ENCODE measurements at regions not wholly inside any gene's neighbourhood (a gene's known extent, or its start where the extent isn't known, plus 50 kb on each side); places are given as distances from the start of the nearest gene placed in this dataset.
"Not testable (repeated sequence)": the region's sequence is repeated elsewhere in the genome, so short reads cannot be mapped to it uniquely, and the experiment has no call there.

GRCh38 chr5:44089424-44090144 is 299.6 kb downstream of the FGF10 start:
- no peaks in the 10 kb centered on the region for H3K4me1 ChIP-seq (ENCODE audit: control insufficient read depth in 1 of 2, insufficient read depth in 2 of 2, low read length in 2 of 2)
- DNase-seq, result no peak
- WGBS (ENCODE audit: insufficient coverage), result no CpG with 5 or more reads among the region's 1 CpG
- intact Hi-C loops (cut with micrococcal nuclease), result no loop called here
- H3K9ac ChIP-seq (ENCODE audit: insufficient read depth, low read length, poor library complexity, severe bottlenecking), result no peak overlapping the region
- Mint-ChIP-seq H3K36me3 (no peaks in the 10 kb centered on the region), H3K9me3 (peaks cover 0 to 3% (median 0%) of the 10 kb centered on the region in 7 donors), H3K27ac (no peak overlapping the region), H3K4me3 (no peak overlapping the region), H3K4me1 (no peaks in the 10 kb centered on the region), H3K27me3 (ENCODE audit: low read depth in 3 of 3) (peaks cover 0 to 1% (median 0%) of the 10 kb centered on the region in 3 donors)
- no peak overlapping the region for H3K4me2 ChIP-seq (replicated peaks; ENCODE audit: extremely low read depth, low read length, poor library complexity, severe bottlenecking)
- no peaks in the 10 kb centered on the region for H3K27me3 ChIP-seq (ENCODE audit: control insufficient read depth in 2 of 2, insufficient read depth in 2 of 2, low read length in 2 of 2)
- TF ChIP-seq CTCF (IDR thresholded peaks at IDR 0.05), result no peak
- H3K4me3 ChIP-seq (replicated peaks in 1 of 3; ENCODE audit: low read depth in 2 of 3, low read length in 3 of 3), result no peak overlapping the region
- H3K36me3 ChIP-seq (replicated peaks in 1 of 2; ENCODE audit: control insufficient read depth in 1 of 2, insufficient read depth in 2 of 2, low read length in 2 of 2), result no peaks in the 10 kb centered on the region
- H3K9me3 ChIP-seq (replicated peaks in 1 of 2; ENCODE audit: control insufficient read depth in 1 of 2, insufficient read depth in 1 of 2, low read length in 2 of 2), result no peaks in the 10 kb centered on the region
- H2AFZ ChIP-seq (ENCODE audit: insufficient read depth, low read depth, low read length, poor library complexity, severe bottlenecking), result no peak overlapping the region
- no peaks in the 10 kb centered on the region for H4K20me1 ChIP-seq (ENCODE audit: insufficient read depth, low read length)
- H3K27ac ChIP-seq (ENCODE audit: low read depth in 1 of 2, low read length in 2 of 2), result no peak overlapping the region
- H3K79me2 ChIP-seq (ENCODE audit: insufficient read depth, low read length), result no peaks in the 10 kb centered on the region

- Histone ChIP-seq H3K36me3 (replicated peaks in 1 of 2; ENCODE audit: control insufficient read depth in 1 of 2, insufficient read depth in 2 of 2, low read length in 2 of 2) (no peaks in the 10 kb centered on the region), H3K79me2 (ENCODE audit: insufficient read depth, low read length) (no peaks in the 10 kb centered on the region), H4K20me1 (ENCODE audit: insufficient read depth, low read length) (no peaks in the 10 kb centered on the region), H3K4me2 (replicated peaks; ENCODE audit: extremely low read depth, low read length, poor library complexity, severe bottlenecking) (no peak overlapping the region), H3K4me3 (replicated peaks in 1 of 3; ENCODE audit: low read depth in 2 of 3, low read length in 3 of 3) (no peak overlapping the region), H3K9ac (ENCODE audit: insufficient read depth, low read length, poor library complexity, severe bottlenecking) (no peak overlapping the region), H3K4me1 (ENCODE audit: control insufficient read depth in 1 of 2, insufficient read depth in 2 of 2, low read length in 2 of 2) (no peaks in the 10 kb centered on the region), H2AFZ (ENCODE audit: insufficient read depth, low read depth, low read length, poor library complexity, severe bottlenecking) (no peak overlapping the region), H3K9me3 (replicated peaks in 1 of 2; ENCODE audit: control insufficient read depth in 1 of 2, insufficient read depth in 1 of 2, low read length in 2 of 2) (no peaks in the 10 kb centered on the region), H3K27ac (ENCODE audit: low read depth in 1 of 2, low read length in 2 of 2) (no peak overlapping the region), H3K27me3 (ENCODE audit: control insufficient read depth in 2 of 2, insufficient read depth in 2 of 2, low read length in 2 of 2) (no peaks in the 10 kb centered on the region)
- Mint-ChIP-seq H3K4me1 (no peaks in the 10 kb centered on the region), H3K27ac (no peak overlapping the region), H3K9me3 (peaks cover 0 to 6% (median 0%) of the 10 kb centered on the region in 7 donors), H3K4me3 (no peak overlapping the region), H3K27me3 (ENCODE audit: low read depth in 3 of 3) (peaks cover 0 to 3% (median 0%) of the 10 kb centered on the region in 3 donors), H3K36me3 (no peaks in the 10 kb centered on the region)
- intact Hi-C loops (cut with micrococcal nuclease), result no loop called here
- no peak for DNase-seq
- no peak for TF ChIP-seq CTCF (IDR thresholded peaks at IDR 0.05)
Observed at GRCh38 chr5:44085083-44085482, 304.1 kb downstream of the FGF10 start.

- H3K36me3 ChIP-seq (replicated peaks in 1 of 2; ENCODE audit: control insufficient read depth in 1 of 2, insufficient read depth in 2 of 2, low read length in 2 of 2); H3K4me1 Mint-ChIP-seq; H3K4me2 ChIP-seq (replicated peaks; ENCODE audit: extremely low read depth, low read length, poor library complexity, severe bottlenecking); H3K9ac ChIP-seq (ENCODE audit: insufficient read depth, low read length, poor library complexity, severe bottlenecking); H3K36me3 Mint-ChIP-seq; DNase-seq; H3K27me3 Mint-ChIP-seq (ENCODE audit: low read depth in 3 of 3); H3K4me3 ChIP-seq (replicated peaks in 1 of 3; ENCODE audit: low read depth in 2 of 3, low read length in 3 of 3); H3K79me2 ChIP-seq (ENCODE audit: insufficient read depth, low read length); H3K27ac ChIP-seq (ENCODE audit: low read depth in 1 of 2, low read length in 2 of 2); H3K4me1 ChIP-seq (ENCODE audit: control insufficient read depth in 1 of 2, insufficient read depth in 2 of 2, low read length in 2 of 2); H2AFZ ChIP-seq (ENCODE audit: insufficient read depth, low read depth, low read length, poor library complexity, severe bottlenecking); H4K20me1 ChIP-seq (ENCODE audit: insufficient read depth, low read length); intact Hi-C loops (cut with micrococcal nuclease); H3K4me3 Mint-ChIP-seq; H3K27me3 ChIP-seq (ENCODE audit: control insufficient read depth in 2 of 2, insufficient read depth in 2 of 2, low read length in 2 of 2): not testable (repeated sequence)
- peaks cover 0 to 11% of the 10 kb centered on the region in 2 donors for H3K9me3 ChIP-seq (replicated peaks in 1 of 2; ENCODE audit: control insufficient read depth in 1 of 2, insufficient read depth in 1 of 2, low read length in 2 of 2)
- WGBS (ENCODE audit: insufficient coverage), result 91% methylated on average over 12 of the region's 21 CpGs
- Mint-ChIP-seq H3K27ac (peak overlapping the region in 1 of 7 donors; percentile 53), H3K9me3 (peaks cover 0 to 16% (median 2%) of the 10 kb centered on the region in 7 donors)
Observed at GRCh38 chr5:44074547-44074946, 314.7 kb downstream of the FGF10 start.
